BLaER1 (cell line): ENCODE measurements at regions not wholly inside any gene's neighbourhood (a gene's known extent, or its start where the extent isn't known, plus 50 kb on each side); places are given as distances from the start of the nearest gene placed in this dataset.

Experiments
- H3K27ac ChIP-seq: shearing (Covaris generic); formaldehyde crosslinking; 2 replicates; pipeline ENCODE4 v1.8.1; 2022
- H3K27me3 ChIP-seq: shearing (Covaris generic); formaldehyde crosslinking; 2 replicates; pipeline ENCODE4 v1.8.1; 2022
- H3K36me3 ChIP-seq: shearing (Covaris generic); formaldehyde crosslinking; 2 replicates; pipeline ENCODE4 v1.8.1; 2022
- H3K4me1 ChIP-seq: shearing (Covaris generic); formaldehyde crosslinking; 2 replicates; pipeline ENCODE4 v1.8.1; 2022
- H3K4me2 ChIP-seq: shearing (Covaris generic); formaldehyde crosslinking; 2 replicates; pipeline ENCODE4 v1.8.1; 2022
- H3K4me3 ChIP-seq: shearing (Covaris generic); formaldehyde crosslinking; 2 replicates; pipeline ENCODE4 v1.8.1; 2022
- H3K9ac ChIP-seq: shearing (Covaris generic); formaldehyde crosslinking; 2 replicates; pipeline ENCODE4 v1.8.1; 2022
- H3K9me3 ChIP-seq: shearing (Covaris generic); formaldehyde crosslinking; 2 replicates; pipeline ENCODE4 v1.8.1; 2022
- H4K20me1 ChIP-seq: shearing (Covaris generic); formaldehyde crosslinking; 2 replicates; pipeline ENCODE4 v1.8.1; 2022
- Cebpa-rat ChIP-seq: shearing (Covaris generic); IDR thresholded peaks from 2 replicates; pipeline ENCODE4 v1.8.1; 2022

GRCh38 chr3:24704496-24704895 lies 209.8 kb upstream of the THRB start:
- H3K27ac ChIP-seq, result no peak overlapping the region
- H3K9ac ChIP-seq, result no peak overlapping the region
- H4K20me1 ChIP-seq, result no peaks in the 10 kb centered on the region
- no peaks in the 10 kb centered on the region for H3K4me1 ChIP-seq
- no peak for TF ChIP-seq Cebpa-rat
- H3K27me3 ChIP-seq, result no peaks in the 10 kb centered on the region
- no peak overlapping the region for H3K4me2 ChIP-seq
- H3K4me3 ChIP-seq, result no peak overlapping the region
- H3K36me3 ChIP-seq, result no peaks in the 10 kb centered on the region
- 0 out of 2 replicates have a peak, but pooled peaks cover 2% of the 10 kb centered on the region for H3K9me3 ChIP-seq

GRCh38 chr3:24707936-24708335 lies 213.3 kb upstream of the THRB start:
- Histone ChIP-seq H3K27me3 (no peaks in the 10 kb centered on the region), H3K9ac (no peak overlapping the region), H3K36me3 (no peaks in the 10 kb centered on the region), H3K9me3 (no peaks in the 10 kb centered on the region; the same call in 1 of the 2 replicates), H3K4me3 (no peak overlapping the region), H4K20me1 (no peaks in the 10 kb centered on the region), H3K4me2 (no peak overlapping the region), H3K27ac (no peak overlapping the region), H3K4me1 (0 out of 2 replicates have a peak, but pooled peaks cover 2% of the 10 kb centered on the region)
- no peak for TF ChIP-seq Cebpa-rat

DNA sequence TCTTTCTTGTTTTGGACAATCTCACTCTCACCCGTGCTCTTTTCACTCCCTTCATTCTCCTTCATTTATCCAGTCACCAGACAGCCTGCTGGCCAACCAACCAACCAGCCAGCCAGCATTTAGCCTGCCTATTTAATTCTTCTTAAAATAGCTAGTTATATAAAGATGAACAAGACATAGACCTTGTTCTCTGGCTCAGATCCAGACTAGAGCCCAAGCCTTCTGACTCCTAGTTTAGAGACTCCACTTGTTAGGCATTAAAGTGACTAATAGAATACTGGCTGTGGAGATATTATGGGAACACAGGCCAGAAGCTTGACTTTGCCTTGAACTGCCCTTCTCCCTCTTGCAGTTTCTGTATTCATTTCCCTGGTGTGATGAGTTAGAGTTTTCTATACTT lies 215.3 kb upstream of the THRB start:
- no peak overlapping the region for H3K27ac ChIP-seq
- H3K4me3 ChIP-seq, result no peak overlapping the region
- H4K20me1 ChIP-seq, result no peaks in the 10 kb centered on the region
- H3K36me3 ChIP-seq, result no peaks in the 10 kb centered on the region
- H3K9ac ChIP-seq, result no peak overlapping the region
- no peaks in the 10 kb centered on the region for H3K27me3 ChIP-seq
- H3K9me3 ChIP-seq, result no peaks in the 10 kb centered on the region; the same call in 1 of the 2 replicates
- TF ChIP-seq Cebpa-rat, result no peak
- peaks cover 23% of the 10 kb centered on the region for H3K4me1 ChIP-seq
- H3K4me2 ChIP-seq, result no peak overlapping the region

DNA sequence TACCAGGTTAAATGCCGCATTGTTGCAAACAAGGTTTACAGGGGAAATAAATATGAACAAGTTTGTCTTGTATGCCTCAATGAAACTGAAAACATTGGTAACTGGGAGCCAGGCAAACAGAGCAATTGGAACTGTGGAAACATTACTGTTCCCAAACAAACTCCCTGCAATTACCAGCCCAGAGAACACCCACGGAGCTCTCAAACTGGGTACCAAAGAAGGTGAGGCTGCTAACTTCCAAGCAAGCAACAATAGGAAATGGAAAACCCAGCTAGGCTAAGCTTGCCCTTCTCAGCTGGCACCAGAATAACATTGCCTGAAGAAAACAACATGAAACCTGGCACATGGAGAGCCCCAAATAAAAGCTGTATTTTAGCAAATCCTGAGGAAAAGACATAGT lies 218.9 kb upstream of the THRB start:
- Histone ChIP-seq H4K20me1 (no peaks in the 10 kb centered on the region), H3K4me1 (peaks cover 24% of the 10 kb centered on the region), H3K9ac (no peak overlapping the region), H3K27me3 (no peaks in the 10 kb centered on the region), H3K36me3 (no peaks in the 10 kb centered on the region), H3K4me3 (no peak overlapping the region), H3K27ac (no peak overlapping the region), H3K9me3 (no peaks in the 10 kb centered on the region; the same call in 1 of the 2 replicates), H3K4me2 (0 out of 2 replicates have a peak overlapping the region, but pooled peaks have one; percentile 70)
- TF ChIP-seq Cebpa-rat, result no peak

GRCh38 chr3:24714436-24714835 lies 219.8 kb upstream of the THRB start:
- Histone ChIP-seq H3K4me3 (no peak overlapping the region), H4K20me1 (no peaks in the 10 kb centered on the region)
- TF ChIP-seq Cebpa-rat, result no peak

DNA sequence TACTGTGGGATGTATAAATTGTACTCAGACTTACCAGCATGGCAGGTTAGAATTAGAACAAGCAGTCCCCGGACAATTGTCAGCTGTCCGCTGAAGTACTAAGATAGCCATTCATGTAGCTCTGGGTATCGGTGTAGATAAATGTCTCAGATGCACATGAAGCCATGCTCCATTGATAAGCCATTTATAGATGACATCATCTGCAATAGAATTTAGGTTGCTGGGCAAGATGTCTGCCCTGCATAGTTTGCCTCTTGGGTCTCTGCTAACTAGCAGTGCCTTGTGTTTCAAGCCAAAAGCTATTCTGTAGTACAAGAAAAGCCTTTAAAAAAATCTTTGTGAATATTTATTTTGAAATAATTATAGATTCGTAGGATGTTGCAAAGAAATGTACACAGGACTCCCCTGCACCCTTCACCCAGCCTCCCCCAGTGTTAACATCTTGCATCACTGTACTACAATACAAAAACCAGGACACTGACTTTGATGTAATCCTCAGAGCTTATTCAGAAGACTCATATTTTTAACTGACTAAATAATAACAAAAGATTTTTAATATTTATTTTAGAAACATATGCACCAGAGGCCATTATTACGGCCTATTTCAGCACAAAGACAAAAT lies 220.6 kb upstream of the THRB start:
- H3K36me3 ChIP-seq, result no peaks in the 10 kb centered on the region
- no peak for TF ChIP-seq Cebpa-rat
- peaks cover 24% of the 10 kb centered on the region for H3K4me1 ChIP-seq
- no peaks in the 10 kb centered on the region; the same call in 1 of the 2 replicates for H3K9me3 ChIP-seq
- no peak overlapping the region for H3K9ac ChIP-seq
- H3K4me3 ChIP-seq, result no peak overlapping the region
- H3K27me3 ChIP-seq, result no peaks in the 10 kb centered on the region
- no peaks in the 10 kb centered on the region for H4K20me1 ChIP-seq
- peak overlapping the region; percentile 70; the same call in 1 of the 2 replicates for H3K4me2 ChIP-seq
- H3K27ac ChIP-seq, result no peak overlapping the region

More at GRCh38 chr3:24714436-24714835, 219.8 kb upstream of the THRB start:
- Histone ChIP-seq H3K4me2 (peak overlapping the region; percentile 70), H3K27me3 (no peaks in the 10 kb centered on the region), H3K9me3 (no peaks in the 10 kb centered on the region; the same call in 1 of the 2 replicates), H3K27ac (no peak overlapping the region), H3K4me1 (peaks cover 24% of the 10 kb centered on the region), H3K36me3 (no peaks in the 10 kb centered on the region), H3K9ac (no peak overlapping the region)

DNA sequence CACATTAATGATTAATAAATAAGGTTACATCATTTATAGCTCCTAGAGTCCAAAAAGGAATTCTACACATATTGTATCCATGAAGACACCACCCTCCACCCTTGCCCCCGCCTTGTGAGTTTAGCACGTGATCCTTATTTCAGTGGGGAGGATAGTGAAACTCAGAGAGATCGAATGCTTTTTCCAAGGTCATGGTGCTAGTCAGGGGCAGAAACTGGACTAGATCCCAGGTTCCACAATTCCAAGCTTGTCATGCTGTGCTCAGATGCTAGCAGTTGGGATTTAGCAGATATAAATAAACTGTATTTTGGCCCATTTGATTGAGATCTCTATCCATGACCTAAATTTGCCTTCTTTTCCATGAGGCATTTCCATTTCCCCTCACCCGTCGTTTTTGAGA lies 227.4 kb upstream of the THRB start:
- Histone ChIP-seq H3K4me3 (no peak overlapping the region), H3K36me3 (no peaks in the 10 kb centered on the region), H3K4me2 (no peak overlapping the region), H3K4me1 (no peaks in the 10 kb centered on the region), H4K20me1 (no peaks in the 10 kb centered on the region), H3K9me3 (no peaks in the 10 kb centered on the region), H3K9ac (no peak overlapping the region), H3K27me3 (no peaks in the 10 kb centered on the region), H3K27ac (no peak overlapping the region)
- TF ChIP-seq Cebpa-rat, result no peak

DNA sequence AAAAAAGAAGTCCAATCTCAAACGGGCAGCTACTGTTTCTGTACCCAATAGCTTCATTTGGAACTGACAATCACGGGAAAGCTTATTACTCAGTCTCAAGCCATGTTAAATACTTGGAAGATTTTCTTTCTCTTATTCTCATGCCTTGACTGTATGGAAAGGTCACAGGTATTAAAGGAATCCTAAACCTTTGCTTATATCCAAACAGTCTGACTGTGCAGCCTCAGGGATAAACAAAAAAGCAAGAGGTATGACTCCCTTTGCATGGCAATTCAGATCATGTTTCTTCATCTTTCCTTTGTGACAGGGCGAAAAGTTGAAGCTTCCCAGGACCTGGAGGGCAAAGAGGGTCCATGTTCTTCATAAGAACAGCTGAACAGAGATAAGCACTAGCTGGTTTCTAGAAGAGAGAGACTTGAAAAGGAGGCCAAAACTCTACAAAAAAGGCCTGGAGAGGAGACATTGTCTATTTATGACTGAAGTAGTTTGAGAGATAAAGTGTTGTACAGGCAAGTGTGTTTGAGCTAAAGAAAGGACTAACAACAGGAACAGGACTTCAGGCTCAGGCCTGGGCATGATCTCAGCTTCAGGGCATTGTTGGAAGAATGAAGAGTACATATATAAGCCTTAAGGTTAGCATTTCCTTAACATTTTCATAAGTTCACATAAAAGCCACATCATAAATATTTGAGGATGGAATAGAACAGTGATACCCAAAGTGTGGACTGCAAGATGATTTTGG lies 231.0 kb upstream of the THRB start:
- Histone ChIP-seq H3K9me3 (no peaks in the 10 kb centered on the region), H3K9ac (no peak overlapping the region), H3K4me1 (no peaks in the 10 kb centered on the region), H4K20me1 (no peaks in the 10 kb centered on the region), H3K36me3 (no peaks in the 10 kb centered on the region), H3K4me3 (no peak overlapping the region), H3K27me3 (no peaks in the 10 kb centered on the region), H3K4me2 (no peak overlapping the region), H3K27ac (no peak overlapping the region)
- TF ChIP-seq Cebpa-rat, result no peak

DNA sequence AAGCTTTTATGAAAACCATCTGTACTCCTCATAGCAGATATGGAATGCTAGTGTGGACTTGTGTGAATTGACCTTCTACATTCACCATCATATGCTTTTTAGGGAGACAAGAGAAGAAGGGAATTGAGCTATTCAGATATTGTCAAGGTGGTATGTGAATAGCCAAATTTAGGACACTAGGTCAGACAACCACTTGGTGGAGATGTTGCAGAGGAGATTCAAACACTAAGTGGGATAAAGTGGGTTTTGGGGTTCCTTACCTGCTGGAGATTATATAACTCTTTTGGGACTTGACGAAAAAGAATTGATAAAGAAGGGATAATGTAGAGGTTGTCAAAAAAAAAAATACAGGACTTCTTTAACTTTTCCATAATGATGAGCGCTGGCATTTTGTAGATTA lies 231.8 kb upstream of the THRB start:
- H3K27me3 ChIP-seq, result no peaks in the 10 kb centered on the region
- H3K27ac ChIP-seq, result no peak overlapping the region
- H3K4me1 ChIP-seq, result no peaks in the 10 kb centered on the region
- no peak for TF ChIP-seq Cebpa-rat
- no peaks in the 10 kb centered on the region for H4K20me1 ChIP-seq
- no peak overlapping the region for H3K9ac ChIP-seq
- H3K36me3 ChIP-seq, result no peaks in the 10 kb centered on the region
- H3K4me3 ChIP-seq, result no peak overlapping the region
- no peaks in the 10 kb centered on the region for H3K9me3 ChIP-seq
- no peak overlapping the region for H3K4me2 ChIP-seq

GRCh38 chr3:24730173-24730572 lies 235.5 kb upstream of the THRB start:
- Histone ChIP-seq H3K4me2 (no peak overlapping the region), H3K4me3 (no peak overlapping the region), H3K9ac (no peak overlapping the region), H3K27ac (no peak overlapping the region), H3K27me3 (no peaks in the 10 kb centered on the region), H3K4me1 (no peaks in the 10 kb centered on the region), H4K20me1 (no peaks in the 10 kb centered on the region), H3K36me3 (no peaks in the 10 kb centered on the region), H3K9me3 (peaks cover 6% of the 10 kb centered on the region; the same call in 1 of the 2 replicates)
- TF ChIP-seq Cebpa-rat, result no peak
